WI38 (cell line): ENCODE measurements at regions not wholly inside any gene's neighbourhood (a gene's known extent, or its start where the extent isn't known, plus 50 kb on each side); places are given as distances from the start of the nearest gene placed in this dataset.
"Not testable (repeated sequence)": the region's sequence is repeated elsewhere in the genome, so short reads cannot be mapped to it uniquely, and the experiment has no call there.

Source experiments
- H3K4me3 ChIP-seq: 2 replicates; pipeline ENCODE4 v1.5.1; 2011; ENCODE audit warnings: low read depth, mild to moderate bottlenecking, control low read depth, low read length
- CTCF ChIP-seq: IDR thresholded peaks from 2 replicates; pipeline ENCODE4 v1.5.1; 2012; ENCODE audit warnings: low read depth, mild to moderate bottlenecking, control low read depth, low read length

GRCh38 chr16:29261427-29262248 is 144.9 kb downstream of the NPIPB11 start:
- H3K4me3 ChIP-seq, result not testable (repeated sequence)

- H3K4me3 ChIP-seq, result not testable (repeated sequence)
Observed at GRCh38 chr16:29260683-29261426, 145.7 kb downstream of the NPIPB11 start.

GRCh38 chr16:29259635-29260457 is 146.7 kb downstream of the NPIPB11 start:
- H3K4me3 ChIP-seq, result not testable (repeated sequence)

- not testable (repeated sequence) for H3K4me3 ChIP-seq
Observed at GRCh38 chr16:29258946-29259634, 147.4 kb downstream of the NPIPB11 start.

GRCh38 chr16:29257419-29258336 is 148.8 kb downstream of the NPIPB11 start:
- H3K4me3 ChIP-seq, result not testable (repeated sequence)
- TF ChIP-seq CTCF, result peak; percentile 48

GRCh38 chr16:29256501-29256981 is 150.0 kb downstream of the NPIPB11 start:
- TF ChIP-seq CTCF, result no peak
- no peak overlapping the region for H3K4me3 ChIP-seq

GRCh38 chr16:29255957-29256356 is 150.6 kb downstream of the NPIPB11 start:
- H3K4me3 ChIP-seq, result not testable (repeated sequence)

GRCh38 chr16:29255496-29255796 is 151.1 kb downstream of the NPIPB11 start:
- H3K4me3 ChIP-seq, result not testable (repeated sequence)

- H3K4me3 ChIP-seq, result no peak overlapping the region
- no peak for TF ChIP-seq CTCF
Observed at GRCh38 chr16:29254676-29255495, 151.6 kb downstream of the NPIPB11 start.

GRCh38 chr16:29253716-29254590 is 152.6 kb downstream of the NPIPB11 start:
- not testable (repeated sequence) for H3K4me3 ChIP-seq

- H3K4me3 ChIP-seq, result not testable (repeated sequence)
Observed at GRCh38 chr16:29253066-29253590, 153.4 kb downstream of the NPIPB11 start.

- not testable (repeated sequence) for H3K4me3 ChIP-seq
Observed at GRCh38 chr16:29252311-29252710, 154.2 kb downstream of the NPIPB11 start.

- not testable (repeated sequence) for H3K4me3 ChIP-seq
Observed at GRCh38 chr16:29251571-29252011, 154.9 kb downstream of the NPIPB11 start.
